GM23338 (cell line): ENCODE measurements at regions not wholly inside any gene's neighbourhood (a gene's known extent, or its start where the extent isn't known, plus 50 kb on each side); places are given as distances from the start of the nearest gene placed in this dataset.

Source experiments
- ATAC-seq: fragments of 200-7000 bp; cut with Tn5 transposase; 3 replicates; pipeline ENCODE4 v1.9.1; 2020
- DNase-seq: peaks from one replicate; pipeline ENCODE4 v3.0.0-alpha.2; 2015; ENCODE audit warnings: low spot score
- H2AFZ ChIP-seq: fragments of 200-600 bp; sonication (generic); 2 replicates; pipeline ENCODE4 v1.8.0; 2016; ENCODE audit warnings: antibody characterized with exemption, mild to moderate bottlenecking, moderate library complexity
- H3F3A ChIP-seq: fragments of 200-600 bp; sonication (generic); replicated peaks from 2 replicates; pipeline ENCODE4 v1.8.0; 2017; ENCODE audit warnings: antibody characterized with exemption, mixed run types, low read depth
- H3K27ac ChIP-seq: fragments of 200-600 bp; sonication (generic); 2 replicates; pipeline ENCODE4 v1.6.1; 2016; ENCODE audit warnings: low read depth
- H3K27me3 ChIP-seq: fragments of 200-600 bp; sonication (generic); 2 replicates; pipeline ENCODE4 v1.8.0; 2016; ENCODE audit warnings: mild to moderate bottlenecking, mixed run types, moderate library complexity; ENCODE audit not compliant: insufficient read depth
- H3K36me3 ChIP-seq: fragments of 200-600 bp; sonication (generic); 2 replicates; pipeline ENCODE4 v1.8.0; 2016; ENCODE audit warnings: mild to moderate bottlenecking; ENCODE audit not compliant: insufficient read depth
- H3K4me1 ChIP-seq: fragments of 200-600 bp; sonication (generic); 2 replicates; pipeline ENCODE4 v1.8.0; 2016; ENCODE audit warnings: mild to moderate bottlenecking, moderate library complexity; ENCODE audit not compliant: insufficient read depth
- H3K4me2 ChIP-seq: fragments of 200-600 bp; sonication (generic); 2 replicates; pipeline ENCODE4 v1.7.1; 2017; ENCODE audit warnings: mixed run types
- H3K4me3 ChIP-seq: fragments of 200-600 bp; sonication (generic); 2 replicates; pipeline ENCODE4 v1.6.1; 2016; ENCODE audit warnings: mixed run types
- H3K79me2 ChIP-seq: fragments of 200-600 bp; sonication (generic); replicated peaks from 2 replicates; pipeline ENCODE4 v1.8.0; 2017; ENCODE audit warnings: mild to moderate bottlenecking; ENCODE audit not compliant: insufficient read depth
- H3K9me2 ChIP-seq: fragments of 200-600 bp; sonication (generic); 2 replicates; pipeline ENCODE4 v1.8.0; 2017; ENCODE audit not compliant: insufficient read depth
- H4K20me1 ChIP-seq: fragments of 200-600 bp; sonication (generic); replicated peaks from 2 replicates; pipeline ENCODE4 v1.8.0; 2017; ENCODE audit warnings: mild to moderate bottlenecking; ENCODE audit not compliant: insufficient read depth
- H3K27ac Mint-ChIP-seq: 2 replicates; pipeline ENCODE4 v1.8.0; 2020; ENCODE audit warnings: inconsistent platforms, mild to moderate bottlenecking, moderate library complexity, mixed read lengths
- H3K27me3 Mint-ChIP-seq: 3 replicates; pipeline ENCODE4 v1.8.0; 2022; ENCODE audit warnings: low read depth, mild to moderate bottlenecking, moderate library complexity, mixed read lengths, inconsistent platforms; ENCODE audit not compliant: insufficient read depth, poor library complexity
- H3K36me3 Mint-ChIP-seq: 3 replicates; pipeline ENCODE4 v1.8.0; 2021; ENCODE audit warnings: low read depth, mild to moderate bottlenecking, inconsistent platforms, moderate library complexity, mixed read lengths
- H3K4me1 Mint-ChIP-seq: 3 replicates; pipeline ENCODE4 v1.8.0; 2020; ENCODE audit warnings: mild to moderate bottlenecking, inconsistent platforms, mixed read lengths
- H3K4me3 Mint-ChIP-seq: 3 replicates; pipeline ENCODE4 v1.8.0; 2021; ENCODE audit warnings: moderate library complexity, mild to moderate bottlenecking, inconsistent platforms, mixed read lengths
- H3K9me3 Mint-ChIP-seq: 3 replicates; pipeline ENCODE4 v1.8.0; 2020; ENCODE audit warnings: moderate library complexity, mild to moderate bottlenecking, inconsistent platforms, mixed read lengths
- CREB1 ChIP-seq: fragments of 250-450 bp; sonication (Bioruptor Pico); IDR thresholded peaks from 2 replicates; pipeline ENCODE4 v1.5.0; 2020; ENCODE audit warnings: low read depth, mild to moderate bottlenecking, moderate library complexity
- CTCF ChIP-seq, 2 experiments: fragments of 200-600 bp in 1 of 2; sonication (generic) in 1 of 2; conservative IDR thresholded peaks; 2 replicates each; pipeline versions ENCODE4 v1.5.1 to v1.6.1; 2016 to 2017; ENCODE audit warnings: antibody characterized with exemption in 2 of 2, low read depth in 2 of 2, mild to moderate bottlenecking in 2 of 2, moderate library complexity in 1 of 2
- ETS1 ChIP-seq: IDR thresholded peaks from 2 replicates; pipeline ENCODE4 v1.6.1; 2016; ENCODE audit warnings: antibody characterized with exemption
- EZH2 ChIP-seq: fragments of 200-600 bp; sonication (generic); IDR thresholded peaks from one replicate; pipeline ENCODE4 v1.8.0; 2017; ENCODE audit warnings: antibody characterized with exemption, mild to moderate bottlenecking, low read depth; ENCODE audit not compliant: unreplicated experiment
- EZH2phosphoT487 ChIP-seq: fragments of 200-600 bp; sonication (generic); IDR thresholded peaks from one replicate; pipeline ENCODE4 v1.8.1; 2018; ENCODE audit warnings: antibody characterized with exemption; ENCODE audit not compliant: unreplicated experiment
- JUNB ChIP-seq: IDR thresholded peaks from one replicate; pipeline ENCODE4 v1.6.1; 2016; ENCODE audit warnings: antibody characterized with exemption; ENCODE audit not compliant: unreplicated experiment
- NANOG ChIP-seq: IDR thresholded peaks from 2 replicates; pipeline ENCODE4 v1.6.1; 2016; ENCODE audit warnings: antibody characterized with exemption, borderline replicate concordance
- POLR2AphosphoS5 ChIP-seq: IDR thresholded peaks from 2 replicates; pipeline ENCODE4 v1.6.1; 2016; ENCODE audit warnings: antibody characterized with exemption, low read depth
- REST ChIP-seq: IDR thresholded peaks from one replicate; pipeline ENCODE4 v1.6.1; 2018; ENCODE audit warnings: antibody characterized with exemption; ENCODE audit not compliant: unreplicated experiment
- STAT1 ChIP-seq: IDR thresholded peaks from one replicate; pipeline ENCODE4 v1.6.1; 2016; ENCODE audit warnings: antibody characterized with exemption; ENCODE audit not compliant: unreplicated experiment
- TF ChIP-seq, protein P1 (sequence below): fragments of 250-450 bp; sonication (Bioruptor Pico); IDR thresholded peaks from 2 replicates; pipeline ENCODE4 v1.5.0; 2020; ENCODE audit warnings: mild to moderate bottlenecking, moderate library complexity

- 0 out of 2 replicates have a peak overlapping the region, but pooled peaks have one; percentile 1 for H3K27ac ChIP-seq
- peaks cover 8% of the 10 kb centered on the region; the same call in 1 of the 2 replicates for H3K79me2 ChIP-seq
- Mint-ChIP-seq H3K4me1 (peaks cover 34% of the 10 kb centered on the region), H3K36me3 (no peaks in the 10 kb centered on the region), H3K27ac (peak overlapping the region; percentile 61), H3K27me3 (peaks cover 4% of the 10 kb centered on the region), H3K9me3 (no peaks in the 10 kb centered on the region), H3K4me3 (peak overlapping the region; percentile 20; the same call in 1 of the 3 replicates)
- peak; percentile 56 for ATAC-seq
- peaks cover 33% of the 10 kb centered on the region for H3K4me1 ChIP-seq
- H3K9me2 ChIP-seq = no peaks in the 10 kb centered on the region
- H3K36me3 ChIP-seq = no peaks in the 10 kb centered on the region
- H3K4me3 ChIP-seq = no peak overlapping the region
- TF ChIP-seq JUNB (no peak), ETS1 (no peak), STAT1 (no peak), CTCF (conservative IDR thresholded peaks at IDR 0.05; ENCODE audit: low read depth in 2 of 2) (no peak), REST (no peak), CREB1 (CRISPR knock-in tag) (no peak), EZH2 (no peak), EZH2phosphoT487 (no peak), POLR2AphosphoS5 (no peak), NANOG (no peak)
- TF ChIP-seq, protein P1, sequence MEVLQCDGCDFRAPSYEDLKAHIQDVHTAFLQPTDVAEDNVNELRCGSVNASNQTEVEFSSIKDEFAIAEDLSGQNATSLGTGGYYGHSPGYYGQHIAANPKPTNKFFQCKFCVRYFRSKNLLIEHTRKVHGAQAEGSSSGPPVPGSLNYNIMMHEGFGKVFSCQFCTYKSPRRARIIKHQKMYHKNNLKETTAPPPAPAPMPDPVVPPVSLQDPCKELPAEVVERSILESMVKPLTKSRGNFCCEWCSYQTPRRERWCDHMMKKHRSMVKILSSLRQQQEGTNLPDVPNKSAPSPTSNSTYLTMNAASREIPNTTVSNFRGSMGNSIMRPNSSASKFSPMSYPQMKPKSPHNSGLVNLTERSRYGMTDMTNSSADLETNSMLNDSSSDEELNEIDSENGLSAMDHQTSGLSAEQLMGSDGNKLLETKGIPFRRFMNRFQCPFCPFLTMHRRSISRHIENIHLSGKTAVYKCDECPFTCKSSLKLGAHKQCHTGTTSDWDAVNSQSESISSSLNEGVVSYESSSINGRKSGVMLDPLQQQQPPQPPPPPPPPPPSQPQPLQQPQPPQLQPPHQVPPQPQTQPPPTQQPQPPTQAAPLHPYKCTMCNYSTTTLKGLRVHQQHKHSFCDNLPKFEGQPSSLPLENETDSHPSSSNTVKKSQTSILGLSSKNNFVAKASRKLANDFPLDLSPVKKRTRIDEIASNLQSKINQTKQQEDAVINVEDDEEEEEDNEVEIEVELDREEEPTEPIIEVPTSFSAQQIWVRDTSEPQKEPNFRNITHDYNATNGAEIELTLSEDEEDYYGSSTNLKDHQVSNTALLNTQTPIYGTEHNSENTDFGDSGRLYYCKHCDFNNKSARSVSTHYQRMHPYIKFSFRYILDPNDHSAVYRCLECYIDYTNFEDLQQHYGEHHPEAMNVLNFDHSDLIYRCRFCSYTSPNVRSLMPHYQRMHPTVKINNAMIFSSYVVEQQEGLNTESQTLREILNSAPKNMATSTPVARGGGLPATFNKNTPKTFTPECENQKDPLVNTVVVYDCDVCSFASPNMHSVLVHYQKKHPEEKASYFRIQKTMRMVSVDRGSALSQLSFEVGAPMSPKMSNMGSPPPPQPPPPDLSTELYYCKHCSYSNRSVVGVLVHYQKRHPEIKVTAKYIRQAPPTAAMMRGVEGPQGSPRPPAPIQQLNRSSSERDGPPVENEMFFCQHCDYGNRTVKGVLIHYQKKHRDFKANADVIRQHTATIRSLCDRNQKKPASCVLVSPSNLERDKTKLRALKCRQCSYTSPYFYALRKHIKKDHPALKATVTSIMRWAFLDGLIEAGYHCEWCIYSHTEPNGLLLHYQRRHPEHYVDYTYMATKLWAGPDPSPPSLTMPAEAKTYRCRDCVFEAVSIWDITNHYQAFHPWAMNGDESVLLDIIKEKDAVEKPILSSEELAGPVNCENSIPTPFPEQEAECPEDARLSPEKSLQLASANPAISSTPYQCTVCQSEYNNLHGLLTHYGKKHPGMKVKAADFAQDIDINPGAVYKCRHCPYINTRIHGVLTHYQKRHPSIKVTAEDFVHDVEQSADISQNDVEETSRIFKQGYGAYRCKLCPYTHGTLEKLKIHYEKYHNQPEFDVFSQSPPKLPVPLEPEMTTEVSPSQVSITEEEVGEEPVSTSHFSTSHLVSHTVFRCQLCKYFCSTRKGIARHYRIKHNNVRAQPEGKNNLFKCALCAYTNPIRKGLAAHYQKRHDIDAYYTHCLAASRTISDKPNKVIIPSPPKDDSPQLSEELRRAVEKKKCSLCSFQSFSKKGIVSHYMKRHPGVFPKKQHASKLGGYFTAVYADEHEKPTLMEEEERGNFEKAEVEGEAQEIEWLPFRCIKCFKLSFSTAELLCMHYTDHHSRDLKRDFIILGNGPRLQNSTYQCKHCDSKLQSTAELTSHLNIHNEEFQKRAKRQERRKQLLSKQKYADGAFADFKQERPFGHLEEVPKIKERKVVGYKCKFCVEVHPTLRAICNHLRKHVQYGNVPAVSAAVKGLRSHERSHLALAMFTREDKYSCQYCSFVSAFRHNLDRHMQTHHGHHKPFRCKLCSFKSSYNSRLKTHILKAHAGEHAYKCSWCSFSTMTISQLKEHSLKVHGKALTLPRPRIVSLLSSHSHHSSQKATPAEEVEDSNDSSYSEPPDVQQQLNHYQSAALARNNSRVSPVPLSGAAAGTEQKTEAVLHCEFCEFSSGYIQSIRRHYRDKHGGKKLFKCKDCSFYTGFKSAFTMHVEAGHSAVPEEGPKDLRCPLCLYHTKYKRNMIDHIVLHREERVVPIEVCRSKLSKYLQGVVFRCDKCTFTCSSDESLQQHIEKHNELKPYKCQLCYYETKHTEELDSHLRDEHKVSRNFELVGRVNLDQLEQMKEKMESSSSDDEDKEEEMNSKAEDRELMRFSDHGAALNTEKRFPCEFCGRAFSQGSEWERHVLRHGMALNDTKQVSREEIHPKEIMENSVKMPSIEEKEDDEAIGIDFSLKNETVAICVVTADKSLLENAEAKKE (CRISPR knock-in tag) = no peak
- H3F3A ChIP-seq = no peaks in the 10 kb centered on the region
- no peak overlapping the region for H2AFZ ChIP-seq
- H3K4me2 ChIP-seq = no peak overlapping the region; the same call in 1 of the 2 replicates
- no peaks in the 10 kb centered on the region for H3K27me3 ChIP-seq
- H4K20me1 ChIP-seq = no peaks in the 10 kb centered on the region
- no peak for DNase-seq
Observed at GRCh38 chr13:73975767-73976166, 158.4 kb downstream of the KLF12 start.
